ENCODE measurements at regions not wholly inside any gene's neighbourhood (a gene's known extent, or its start where the extent isn't known, plus 50 kb on each side); places are given as distances from the start of the nearest gene placed in this dataset.

DNA sequence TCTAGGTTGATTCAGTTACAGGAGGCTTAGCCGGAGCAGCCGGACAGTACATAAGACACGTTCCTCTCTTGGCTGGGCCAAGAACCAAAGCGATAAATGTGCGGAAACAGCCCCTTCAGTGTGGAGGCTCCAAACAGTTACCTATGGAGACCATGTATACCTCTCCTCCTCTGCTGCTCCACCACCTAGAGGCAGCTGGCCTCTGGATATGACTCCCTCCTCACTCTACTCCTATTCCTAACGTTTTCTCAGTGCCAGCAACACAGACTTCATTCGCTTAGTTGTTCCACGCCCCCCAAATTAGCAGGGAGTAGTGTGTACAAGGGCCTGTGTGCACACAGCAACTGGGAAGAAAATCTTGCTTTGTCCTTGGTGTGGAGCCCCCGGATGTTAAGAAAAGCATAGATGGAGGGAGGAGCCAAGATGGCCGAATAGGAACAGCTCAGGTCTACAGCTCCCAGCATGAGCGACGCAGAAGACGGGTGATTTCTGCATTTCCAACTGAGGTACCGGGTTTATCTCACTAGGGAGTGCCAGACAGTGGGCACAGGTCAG is 362.3 kb upstream of the KIRREL3 start:
- no peak for DNase-seq

DNA sequence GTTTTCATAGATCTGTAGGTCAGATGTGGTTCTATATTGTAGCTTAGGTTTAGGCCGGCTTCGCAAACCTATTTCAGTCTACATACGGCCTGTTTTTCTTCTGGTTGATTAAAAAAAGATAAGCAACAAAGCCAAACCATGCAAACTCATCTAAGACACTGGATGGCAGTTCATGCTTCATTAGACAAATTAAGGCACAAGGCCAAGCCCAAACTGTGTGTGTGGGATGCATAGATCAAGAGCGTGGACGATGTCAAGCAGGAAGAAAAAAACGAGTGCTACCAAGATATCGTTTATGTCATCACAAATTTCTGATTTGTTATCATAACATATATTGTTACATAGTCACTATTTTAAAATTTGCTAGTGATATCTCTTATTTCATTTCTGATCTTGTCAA is 357.6 kb upstream of the KIRREL3 start:
- DNase-seq = no peak

DNA sequence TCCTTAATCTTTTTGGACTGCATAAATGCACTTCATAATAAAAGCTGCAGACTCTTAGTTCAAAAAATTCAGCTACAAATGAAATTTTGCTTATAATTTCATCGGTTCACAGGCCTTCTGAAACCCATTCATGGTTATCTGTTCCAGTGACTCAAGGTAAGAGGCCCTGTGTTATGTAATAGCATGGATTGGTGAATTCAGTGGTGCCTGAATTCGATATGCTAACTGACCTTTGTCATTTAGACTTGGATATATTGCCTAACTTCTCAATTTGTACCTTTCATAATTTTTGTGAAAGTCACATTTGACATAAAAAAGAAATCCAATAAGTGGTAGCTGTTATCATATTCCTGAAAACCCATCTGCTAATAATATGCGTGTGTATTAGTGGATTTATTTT is 349.9 kb upstream of the KIRREL3 start:
- no peak for DNase-seq

DNA sequence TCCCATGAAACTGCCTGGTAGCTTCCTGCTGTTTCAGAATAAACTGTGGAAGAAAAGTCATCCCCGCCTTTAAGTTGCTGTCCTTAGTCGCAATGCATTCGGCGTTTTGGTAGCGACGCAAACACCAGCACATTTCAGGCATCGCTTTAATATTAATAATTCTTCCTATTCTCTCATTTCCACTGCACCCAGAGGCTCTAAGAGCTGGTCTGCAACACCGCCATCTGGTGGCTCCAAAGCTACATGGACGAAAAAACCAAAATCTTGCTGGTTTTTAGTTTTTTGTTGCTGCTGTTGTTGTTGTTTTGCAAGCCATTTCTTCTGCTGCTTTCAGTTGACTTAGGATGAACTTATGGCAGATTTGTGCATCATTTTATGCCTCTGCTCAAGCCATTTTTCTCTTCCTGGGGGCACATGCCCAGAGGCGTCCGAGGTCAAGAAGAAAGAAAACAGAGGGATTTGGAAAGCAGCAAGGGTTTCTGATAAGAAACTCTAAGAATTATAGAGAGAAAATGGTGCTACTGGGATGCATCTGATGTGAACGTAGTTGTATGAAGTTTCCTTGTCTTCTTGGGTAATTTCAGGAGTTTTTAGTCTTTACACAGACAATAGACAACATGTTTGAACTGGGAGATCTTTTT is 345.4 kb upstream of the KIRREL3 start:
- DNase-seq = peak in 1 of 2 donors; percentile 3

DNA sequence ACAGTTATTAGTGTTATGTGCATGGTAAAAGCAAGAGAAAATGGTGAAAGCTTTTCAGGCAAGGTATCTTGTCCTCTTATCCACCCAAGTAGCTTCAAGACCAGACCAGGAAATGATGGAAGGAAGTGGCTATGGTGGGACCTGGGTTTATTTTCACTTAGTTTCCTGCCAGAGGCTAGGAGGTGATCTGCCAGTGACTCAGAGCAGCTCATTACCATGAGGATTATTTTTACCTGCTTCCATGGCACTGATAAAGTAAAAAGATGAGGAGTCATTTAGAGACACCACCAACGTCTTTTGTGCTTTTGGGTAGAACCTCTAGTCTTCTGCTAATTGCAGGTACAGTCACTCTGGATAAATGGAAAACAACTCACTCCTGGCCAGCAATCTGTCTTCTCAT is 339.9 kb upstream of the KIRREL3 start:
- DNase-seq = no peak

DNA sequence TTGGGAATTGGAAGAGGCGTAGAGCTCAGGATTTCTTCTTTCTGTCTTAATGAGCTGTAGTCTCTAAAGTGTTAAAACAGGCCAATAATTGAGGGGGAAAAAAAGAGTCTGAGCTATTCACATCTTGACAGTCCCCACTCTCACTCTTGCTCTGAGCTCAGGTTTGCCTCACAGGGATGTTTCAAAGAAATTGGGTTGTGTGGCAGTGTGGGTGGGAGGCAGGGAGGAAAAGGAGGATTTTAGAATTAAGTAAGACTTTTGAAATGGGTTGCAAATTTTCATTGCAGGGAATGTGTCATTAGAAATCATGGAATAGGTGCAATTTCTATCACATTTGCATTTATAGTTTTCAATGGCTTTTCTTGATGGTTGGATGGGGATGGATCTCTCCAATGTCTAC is 338.8 kb upstream of the KIRREL3 start:
- no peak for DNase-seq

DNA sequence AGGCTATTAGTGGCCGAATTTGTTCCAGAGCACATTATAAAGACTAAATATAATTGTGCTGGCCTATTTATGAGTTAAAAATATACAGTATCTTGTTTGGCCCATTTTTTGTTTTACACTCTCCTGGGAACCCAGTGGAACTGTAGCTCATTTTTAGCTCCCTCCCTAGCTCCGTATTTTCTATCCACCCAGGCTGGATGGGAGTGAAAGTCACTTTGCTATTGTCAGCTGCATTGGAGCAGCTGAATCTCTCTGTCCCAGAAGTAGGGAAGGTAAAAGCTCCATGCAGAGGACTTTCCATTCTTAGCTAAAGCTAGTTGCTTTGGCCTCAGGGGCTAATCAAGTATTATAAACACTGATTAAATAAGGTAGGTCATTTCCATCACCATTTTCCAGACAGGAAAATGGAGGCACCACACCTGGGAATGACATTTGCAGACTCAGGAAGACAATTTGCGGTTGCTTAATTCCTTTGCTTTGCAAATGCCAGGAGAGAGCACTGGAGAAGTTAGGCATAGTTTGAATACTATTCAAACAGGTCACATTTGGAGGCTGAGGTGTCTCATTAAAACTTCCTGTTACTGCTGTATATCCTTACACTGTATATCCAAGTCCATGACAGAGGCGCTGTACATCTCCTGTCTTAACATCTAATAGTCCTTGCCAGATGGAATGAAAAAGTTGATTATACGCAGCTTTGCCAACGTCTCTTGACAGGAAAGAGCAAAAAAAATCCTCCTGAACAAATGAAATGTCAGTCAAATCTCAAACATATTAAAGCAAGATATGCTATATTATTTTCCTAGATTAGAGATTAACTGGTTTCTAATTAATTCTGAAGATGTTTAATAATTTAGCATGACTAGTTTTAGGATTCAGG is 338.1 kb upstream of the KIRREL3 start:
- DNase-seq = no peak

DNA sequence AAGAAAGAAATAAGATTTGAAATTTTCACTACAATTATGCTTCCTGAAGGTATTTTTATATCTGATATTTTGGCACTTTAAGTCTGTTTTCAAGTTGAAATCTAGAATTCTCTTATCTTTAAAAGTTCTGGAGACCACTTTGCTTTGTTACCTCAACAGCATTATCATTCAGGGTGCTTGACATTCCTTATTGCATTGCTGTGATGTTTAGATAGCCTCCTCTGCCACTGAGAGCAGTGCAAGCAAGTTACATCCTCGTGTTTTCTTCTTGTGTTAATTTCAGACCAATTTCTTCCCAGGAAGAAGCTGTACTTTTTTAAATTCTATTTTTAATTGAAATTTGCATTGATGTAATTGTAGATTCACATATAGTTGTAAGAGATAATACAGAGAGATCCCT is 333.9 kb upstream of the KIRREL3 start:
- no peak for DNase-seq

DNA sequence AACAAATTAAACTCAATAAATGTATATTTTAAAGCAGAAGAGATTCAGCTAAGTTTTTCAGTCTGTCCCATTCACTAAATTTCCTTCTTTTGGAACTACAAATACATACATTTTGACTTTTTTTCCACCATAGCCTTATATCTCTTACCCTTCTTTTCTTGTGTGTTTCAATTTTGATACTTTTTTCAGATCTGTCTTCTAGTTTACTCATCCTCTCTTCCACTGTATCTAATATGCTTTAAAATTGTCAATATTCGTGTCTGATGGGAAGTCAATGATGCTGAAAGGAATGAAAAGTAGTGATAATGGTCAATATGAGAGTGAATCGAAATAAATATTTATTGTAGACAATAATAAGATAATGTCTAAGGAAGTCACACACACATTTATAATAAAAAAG is 332.3 kb upstream of the KIRREL3 start:
- DNase-seq = no peak

DNA sequence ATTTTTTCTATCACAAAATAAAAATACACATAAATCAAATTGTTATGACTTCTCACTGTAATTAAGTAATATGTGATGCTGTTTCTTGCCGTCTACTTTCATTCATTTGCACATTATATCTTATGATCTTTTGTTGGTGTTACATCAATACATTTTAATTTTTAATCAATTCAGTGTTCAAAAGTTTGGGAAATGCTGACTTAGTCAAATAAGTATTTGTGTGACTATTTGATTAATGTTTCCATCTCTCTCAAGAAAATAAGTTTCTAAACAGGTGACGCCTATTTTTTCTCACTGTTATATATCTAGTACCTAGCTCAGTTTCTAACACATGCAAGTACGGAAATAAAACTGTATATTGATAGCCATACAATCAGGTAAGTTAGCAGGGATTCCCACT is 329.5 kb upstream of the KIRREL3 start:
- no peak for DNase-seq

DNA sequence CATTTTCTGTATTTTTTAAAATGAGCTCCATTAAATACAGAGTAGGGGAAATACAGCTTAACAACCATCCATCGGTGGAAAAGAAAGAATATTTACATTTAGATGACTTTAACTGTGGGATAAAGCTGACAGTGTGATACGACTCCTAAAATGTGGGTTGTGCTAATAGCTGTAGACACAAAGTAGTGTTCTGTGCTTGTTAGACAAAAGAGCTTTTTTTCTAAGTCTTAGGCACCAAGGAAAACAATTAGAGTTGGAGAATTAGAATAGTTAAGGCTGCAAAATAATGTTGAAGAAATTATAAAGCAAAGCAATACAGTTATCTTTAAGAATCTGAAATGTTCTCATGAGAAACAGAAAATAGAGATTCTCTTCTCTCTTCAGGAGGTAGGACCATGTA is 307.7 kb upstream of the KIRREL3 start:
- DNase-seq = no peak

DNA sequence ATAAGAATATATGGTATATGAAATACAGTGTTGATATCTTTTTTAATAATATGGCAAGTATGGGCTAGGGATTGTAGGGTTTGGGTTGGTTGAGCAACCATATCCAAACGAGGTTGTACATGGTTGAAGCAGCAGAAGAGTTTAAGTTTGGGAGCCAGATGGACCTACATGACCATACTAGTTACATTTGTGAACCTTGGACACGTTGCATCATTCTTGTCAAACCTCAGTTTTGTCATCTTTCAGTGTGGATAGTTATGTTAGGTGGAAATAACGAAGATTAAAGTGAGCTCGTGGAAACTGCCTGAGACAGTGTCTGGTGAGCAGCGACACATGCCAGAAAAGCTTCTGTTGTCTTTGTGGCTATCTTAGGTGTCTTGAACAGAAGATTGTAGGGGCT is 307.1 kb upstream of the KIRREL3 start:
- no peak for DNase-seq

DNA sequence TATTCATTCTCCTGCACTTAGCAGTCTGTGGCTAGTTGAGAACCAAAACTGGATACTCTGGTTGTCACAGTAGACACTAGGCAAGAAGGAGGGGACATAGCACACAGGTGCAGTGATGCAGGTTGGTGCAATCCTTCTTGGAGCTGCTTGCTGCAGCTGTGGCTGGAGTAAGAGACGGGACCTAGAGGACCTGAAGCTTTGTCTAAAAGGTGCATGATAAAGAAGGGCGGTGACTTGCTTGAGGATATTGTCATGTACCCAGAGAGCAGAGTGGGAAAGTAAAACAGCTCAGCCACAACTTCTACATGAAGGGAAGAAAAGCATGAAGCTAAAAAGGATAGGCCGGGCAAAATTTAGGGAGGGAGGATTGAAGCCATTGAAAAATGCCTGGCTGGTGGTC is 304.1 kb upstream of the KIRREL3 start:
- no peak for DNase-seq

DNA sequence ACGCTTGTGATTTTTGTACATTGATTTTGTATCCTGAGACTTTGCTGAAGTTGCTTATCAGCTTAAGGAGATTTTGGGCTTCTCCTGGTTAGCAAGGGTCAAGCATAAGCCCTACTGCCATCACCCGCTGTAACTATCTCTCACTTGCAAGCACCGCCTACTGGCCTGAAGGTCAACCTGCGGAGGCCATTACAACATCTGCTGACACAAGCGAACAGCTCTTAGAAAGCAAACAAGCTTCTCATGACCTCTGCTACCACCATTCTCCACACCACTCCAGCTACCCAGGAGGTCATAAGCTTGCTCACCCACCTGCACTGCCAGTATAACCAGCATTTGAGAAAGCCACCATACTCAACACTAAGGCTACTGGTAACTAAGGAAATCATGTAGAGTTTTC is 288.4 kb upstream of the KIRREL3 start:
- DNase-seq = no peak

DNA sequence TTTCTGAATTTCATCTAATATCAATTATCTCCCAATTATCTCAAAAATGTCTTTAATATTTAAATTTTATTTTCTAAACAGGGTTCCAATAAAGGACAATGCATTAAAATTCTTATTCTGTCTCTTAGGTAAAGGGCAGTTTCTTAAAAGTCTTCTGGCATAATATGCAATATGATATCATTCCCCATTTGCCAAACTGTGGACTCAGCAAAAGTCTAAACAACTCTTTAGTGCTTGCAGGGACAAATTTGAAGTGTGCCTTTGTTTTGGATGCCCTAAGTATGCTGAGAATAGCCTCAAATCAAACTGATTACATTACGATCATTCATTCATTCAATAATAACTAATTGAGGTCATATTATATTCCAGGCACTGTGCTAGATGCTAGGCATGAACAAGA is 281.0 kb upstream of the KIRREL3 start:
- no peak for DNase-seq

DNA sequence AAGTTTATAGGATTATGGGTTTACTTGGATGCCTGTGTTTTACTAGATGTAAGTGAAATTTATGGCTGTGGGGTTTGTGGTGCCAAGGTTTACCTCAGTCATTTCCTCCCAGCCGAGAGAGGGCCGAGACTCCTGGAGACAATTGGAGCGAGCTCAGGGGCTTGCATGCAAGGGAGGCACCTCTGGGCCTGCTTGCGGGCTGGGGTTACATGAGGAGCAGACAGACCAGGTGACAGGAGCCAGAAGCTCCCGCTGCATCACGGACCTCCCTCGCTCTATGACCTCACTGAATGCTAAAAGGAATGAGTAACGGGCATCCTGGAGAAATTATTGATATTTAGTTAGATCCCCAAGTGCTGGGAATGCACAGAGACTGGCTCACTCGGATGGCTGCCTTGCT is 275.2 kb upstream of the KIRREL3 start:
- no peak for DNase-seq

DNA sequence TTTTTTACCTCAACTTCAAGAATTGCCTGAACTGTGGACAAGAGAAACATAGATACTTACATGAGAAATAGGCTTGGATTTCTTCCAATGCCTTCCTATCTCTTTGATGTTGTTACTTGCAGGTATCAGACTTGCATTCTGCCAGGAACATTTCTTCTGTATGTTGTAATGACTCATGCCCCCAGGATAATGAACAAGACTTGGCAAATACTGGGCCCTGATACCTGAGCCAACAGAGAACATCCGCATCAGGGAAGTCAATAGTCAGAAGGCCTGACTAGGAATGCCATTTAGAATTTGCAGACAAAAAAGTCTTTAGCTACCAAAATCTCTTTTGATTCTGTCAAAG is 273.7 kb upstream of the KIRREL3 start:
- no peak for DNase-seq

DNA sequence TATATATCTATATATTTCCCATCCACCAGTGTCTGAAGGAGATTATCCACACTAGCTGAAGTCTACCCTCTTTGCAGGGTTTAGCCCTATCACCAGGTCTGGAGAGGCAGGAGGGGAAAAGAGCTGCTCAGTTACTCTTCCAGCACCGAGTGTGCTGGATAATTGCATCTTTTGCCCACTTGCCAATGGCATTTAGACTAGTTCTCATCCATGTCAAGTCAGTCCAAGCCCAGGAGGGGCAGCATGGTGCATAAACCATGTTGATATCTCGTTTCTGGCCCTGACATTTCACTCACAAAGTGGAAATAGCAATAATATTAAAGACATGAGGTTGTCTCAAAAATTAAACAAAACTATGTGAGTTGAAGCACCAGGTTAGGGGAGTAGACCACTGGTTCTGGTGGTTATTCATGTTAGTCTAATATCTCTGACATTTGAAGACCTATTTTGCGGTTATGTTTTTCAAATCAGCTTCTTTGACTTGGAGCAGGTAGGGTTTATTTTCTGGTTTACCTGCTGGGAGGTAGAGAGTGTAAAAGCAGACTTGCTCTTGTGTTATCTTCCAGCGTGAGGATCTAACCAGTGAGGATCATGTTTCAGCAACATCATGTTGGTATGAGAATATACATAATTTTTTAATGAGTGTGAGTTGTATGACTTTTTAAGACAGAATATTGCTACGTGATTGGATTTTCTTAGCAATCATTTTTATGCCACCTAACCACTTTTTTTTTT is 273.2 kb upstream of the KIRREL3 start:
- DNase-seq = no peak

DNA sequence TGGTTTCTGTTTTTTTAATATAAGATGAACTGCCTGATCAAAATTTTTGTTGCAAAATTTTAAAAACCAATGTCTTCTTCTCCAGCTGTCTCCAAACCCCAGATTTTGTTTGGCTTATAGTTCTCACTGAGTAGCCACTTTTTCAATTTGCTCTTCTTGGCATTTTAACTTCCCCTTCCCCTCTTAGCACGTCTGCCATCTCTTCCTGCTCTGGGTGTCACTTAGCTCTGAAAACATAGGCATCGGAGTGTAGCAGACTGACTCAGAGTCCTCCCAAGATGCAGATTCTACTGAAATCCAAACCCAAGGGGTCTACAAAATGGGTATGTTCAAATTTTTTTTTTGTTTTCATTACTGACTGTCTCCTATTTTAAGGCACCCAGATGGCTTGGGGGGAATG is 270.3 kb upstream of the KIRREL3 start:
- DNase-seq = no peak

DNA sequence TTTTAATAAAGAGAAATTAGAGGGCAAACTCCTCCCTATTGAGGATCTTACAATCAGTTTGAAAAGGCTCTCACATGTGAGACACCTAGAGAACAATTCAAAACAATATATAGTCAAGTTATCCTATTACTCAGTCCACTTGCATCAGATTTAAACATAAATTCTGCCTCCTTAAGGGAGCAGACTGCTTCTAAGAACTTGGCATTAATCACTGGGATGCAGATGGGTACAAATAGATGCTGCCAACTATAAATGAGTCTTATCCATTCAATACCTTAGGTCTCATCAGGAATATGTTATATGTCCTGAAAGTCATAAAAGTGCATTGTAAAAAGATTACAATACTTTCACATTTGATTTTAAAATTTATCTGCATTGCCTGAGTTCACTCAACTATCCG is 269.3 kb upstream of the KIRREL3 start:
- DNase-seq = no peak

DNA sequence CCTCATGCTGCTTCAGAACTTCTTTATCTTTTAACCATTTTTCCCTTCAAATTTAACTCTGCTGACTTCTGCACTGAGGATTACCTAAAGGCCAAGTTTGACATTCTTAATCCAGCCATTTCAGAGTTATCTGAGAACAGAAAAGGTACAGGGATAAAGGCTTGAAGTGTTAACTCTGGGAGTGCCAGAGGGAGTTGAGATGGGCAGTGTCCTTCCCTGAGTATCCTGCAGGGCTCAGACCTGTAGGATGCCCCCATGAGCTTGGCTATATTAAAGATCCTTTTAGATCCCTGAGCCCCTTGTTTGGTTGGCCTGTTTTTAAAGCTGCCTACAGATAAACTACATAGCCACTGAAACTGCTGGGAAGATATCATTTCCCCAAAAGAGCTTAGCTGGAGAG is 268.4 kb upstream of the KIRREL3 start:
- no peak for DNase-seq

DNA sequence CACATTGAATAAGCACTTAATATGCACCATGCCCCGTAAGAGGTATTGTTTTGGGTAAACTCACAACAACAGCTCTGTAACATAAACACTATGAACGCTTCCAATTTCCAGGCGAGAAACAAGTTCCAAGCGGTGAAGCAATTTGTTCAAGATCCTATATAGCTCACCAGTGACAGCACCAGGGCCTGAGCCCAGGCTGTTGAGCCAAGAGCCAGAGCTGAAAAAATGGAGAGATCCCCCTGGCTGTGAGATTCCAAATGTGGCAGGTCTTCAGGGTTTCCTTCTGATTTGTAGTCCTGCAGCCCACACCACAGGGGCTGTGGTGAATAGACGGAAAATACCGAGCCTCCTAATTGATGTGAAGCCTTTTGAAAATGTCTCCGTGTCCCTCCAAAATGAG is 268.0 kb upstream of the KIRREL3 start:
- DNase-seq = no peak

DNA sequence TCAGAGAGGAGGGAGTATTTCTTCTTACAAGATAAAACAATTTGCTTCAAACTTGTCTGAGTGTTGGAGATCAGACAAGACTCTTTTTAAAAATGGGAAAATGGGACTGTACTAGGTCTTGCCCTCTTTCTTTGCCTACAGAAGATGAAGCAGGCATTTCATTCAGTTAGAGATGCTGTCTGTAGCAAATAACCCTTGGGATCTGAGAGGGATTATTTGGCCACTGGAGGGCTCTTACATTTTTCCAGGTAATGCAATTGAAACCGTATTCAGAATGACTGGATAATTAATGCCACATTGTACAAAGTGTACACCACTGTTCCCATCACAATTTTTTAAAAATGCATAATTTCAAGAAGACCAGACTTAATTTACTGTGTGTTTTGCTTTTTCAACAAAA is 258.5 kb upstream of the KIRREL3 start:
- no peak for DNase-seq

DNA sequence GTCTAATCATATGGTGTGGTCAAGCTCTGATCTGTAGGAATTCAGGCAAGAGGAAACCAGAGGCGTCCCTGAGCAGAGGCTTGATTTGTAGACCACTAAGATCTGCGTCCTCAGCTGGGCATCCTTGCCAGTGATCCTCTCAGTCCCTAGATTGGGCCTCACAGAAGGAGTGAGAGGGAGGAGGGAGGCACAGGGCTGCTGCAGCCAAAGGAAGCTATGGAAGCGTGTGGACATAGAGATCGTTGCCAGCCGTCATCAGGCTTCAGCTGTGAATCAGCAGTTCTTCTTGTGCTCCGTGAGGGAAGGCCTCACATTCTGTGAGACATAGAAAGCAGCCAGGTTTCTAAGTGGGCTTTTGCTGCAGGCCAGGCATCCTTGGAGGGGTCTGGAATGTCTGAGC is 254.6 kb upstream of the KIRREL3 start:
- no peak for DNase-seq

Measured in CD4-positive, alpha-beta T cell treated with Interleukin-4 for 1 hour (primary cell).